DND-41 (cell line): ENCODE measurements at regions not wholly inside any gene's neighbourhood (a gene's known extent, or its start where the extent isn't known, plus 50 kb on each side); places are given as distances from the start of the nearest gene placed in this dataset.

Source experiments
- CTCF ChIP-seq: IDR thresholded peaks from 2 replicates; pipeline ENCODE4 v1.5.1; 2012; ENCODE audit warnings: borderline replicate concordance, low read length, moderate library complexity, mild to moderate bottlenecking; ENCODE audit not compliant: poor library complexity, severe bottlenecking; ENCODE audit errors: extremely low read depth
- EZH2 ChIP-seq: IDR thresholded peaks from 3 replicates; pipeline ENCODE4 v1.6.1; 2012; ENCODE audit warnings: borderline replicate concordance, low read depth, mild to moderate bottlenecking, moderate library complexity, low read length, inconsistent platforms; ENCODE audit not compliant: severe bottlenecking

- TF ChIP-seq CTCF: no peak
- no peak for TF ChIP-seq EZH2
These were observed 1504.5 kb downstream of the AACS start for GRCh38 chr12:126569706-126570105.
